GF-D8 (cell line): ENCODE measurements at regions not wholly inside any gene's neighbourhood (a gene's known extent, or its start where the extent isn't known, plus 50 kb on each side); places are given as distances from the start of the nearest gene placed in this dataset.
"Not testable (repeated sequence)": the region's sequence is repeated elsewhere in the genome, so short reads cannot be mapped to it uniquely, and the experiment has no call there.

ENCODE experiments used
- DNase-seq: peaks from one replicate; lab custom pipeline; 2025; lab: John Stamatoyannopoulos, UW

DNA sequence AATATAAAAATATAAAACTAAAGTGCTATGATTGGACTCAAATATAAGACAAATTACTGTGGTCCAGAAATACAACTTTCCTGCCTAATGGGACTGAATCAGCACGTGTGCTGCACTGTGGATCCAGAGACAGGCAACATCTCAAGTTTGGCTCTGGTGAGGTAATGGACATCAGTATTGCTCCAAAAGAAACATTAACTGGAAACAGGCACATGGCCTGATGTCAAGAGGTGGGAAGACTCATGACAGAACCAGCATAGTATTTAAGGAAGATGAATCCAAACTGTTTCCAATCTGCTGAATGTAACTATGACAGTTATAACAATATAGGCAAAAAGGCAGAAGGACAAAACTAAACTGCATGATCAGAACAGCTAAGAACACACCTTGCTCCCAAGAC lies 354.6 kb downstream of the FSIP2 start:
- no peak for DNase-seq

DNA sequence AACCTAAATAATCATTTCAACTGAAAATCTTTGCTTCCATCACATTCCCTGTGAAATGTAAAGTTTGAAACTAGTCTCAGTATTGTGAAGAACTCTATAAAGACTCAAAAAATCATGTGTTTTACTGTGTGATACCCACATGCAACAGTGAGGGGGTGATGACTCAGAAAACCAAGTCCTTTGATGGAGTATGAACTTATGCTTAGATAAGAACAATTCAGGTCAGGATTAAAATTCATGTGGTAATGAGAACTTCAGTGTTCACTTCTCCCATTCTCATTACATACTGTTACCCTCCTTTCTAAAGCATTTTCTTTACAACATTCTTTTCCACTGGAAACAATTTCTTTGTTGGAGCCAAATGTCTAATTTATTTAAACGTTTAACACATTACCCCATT lies 360.2 kb downstream of the FSIP2 start:
- DNase-seq: no peak

DNA sequence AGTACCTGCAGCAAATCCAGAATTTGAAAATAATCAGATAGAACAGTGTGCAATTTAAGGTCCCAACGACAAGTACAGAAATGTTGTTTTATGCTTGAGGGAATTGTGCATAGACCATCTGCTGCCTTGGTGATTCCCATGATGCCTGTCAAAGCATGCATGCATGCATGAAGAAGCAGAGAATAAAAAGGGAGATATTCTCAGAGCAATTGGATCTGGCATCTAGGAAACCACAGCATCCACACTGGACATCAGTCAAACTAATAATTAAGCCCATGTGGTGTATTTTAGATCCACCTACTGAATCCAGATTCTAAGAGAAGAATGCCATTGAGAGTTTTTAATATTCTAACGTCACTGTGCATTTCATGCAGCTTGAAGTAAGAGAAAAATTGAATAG lies 361.2 kb downstream of the FSIP2 start:
- DNase-seq: no peak

DNA sequence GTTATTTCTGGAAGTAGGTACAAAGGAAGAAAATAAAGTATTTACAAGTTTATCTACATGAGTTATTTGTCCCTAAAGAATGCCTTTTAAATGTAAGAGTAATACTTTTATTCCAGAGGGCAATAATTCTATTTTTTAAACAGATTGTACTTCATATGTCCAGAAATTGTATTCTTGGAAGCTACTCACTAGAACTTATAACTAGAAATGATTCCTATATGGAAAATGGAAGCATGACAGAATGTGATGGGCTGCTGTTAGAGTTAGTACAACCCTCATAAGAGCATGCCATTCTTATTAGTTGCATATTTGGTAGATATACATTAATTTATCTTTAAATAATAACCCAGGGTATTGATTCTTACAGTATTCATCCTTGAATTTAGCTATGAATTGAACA lies 362.0 kb downstream of the FSIP2 start:
- DNase-seq: no peak

DNA sequence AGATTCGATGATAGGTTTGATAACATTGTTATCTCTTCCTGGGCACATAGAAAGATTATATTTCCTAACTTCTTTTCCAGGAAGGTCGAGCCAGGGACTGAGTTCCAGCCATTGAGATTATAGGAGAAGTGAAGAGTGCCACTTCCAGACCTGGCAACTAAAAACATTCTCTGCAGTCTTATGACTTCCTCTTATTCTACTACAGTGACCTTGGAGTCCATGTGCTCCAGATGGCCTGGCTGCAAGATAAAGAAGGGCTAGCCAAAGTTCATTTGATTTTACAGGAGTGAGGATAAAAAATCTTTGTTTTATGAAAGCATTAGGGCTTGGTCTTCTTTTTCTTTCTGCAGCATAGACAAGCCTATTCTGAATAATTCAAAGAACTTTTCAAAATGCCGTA lies 363.0 kb downstream of the FSIP2 start:
- DNase-seq: peak; percentile 82

DNA sequence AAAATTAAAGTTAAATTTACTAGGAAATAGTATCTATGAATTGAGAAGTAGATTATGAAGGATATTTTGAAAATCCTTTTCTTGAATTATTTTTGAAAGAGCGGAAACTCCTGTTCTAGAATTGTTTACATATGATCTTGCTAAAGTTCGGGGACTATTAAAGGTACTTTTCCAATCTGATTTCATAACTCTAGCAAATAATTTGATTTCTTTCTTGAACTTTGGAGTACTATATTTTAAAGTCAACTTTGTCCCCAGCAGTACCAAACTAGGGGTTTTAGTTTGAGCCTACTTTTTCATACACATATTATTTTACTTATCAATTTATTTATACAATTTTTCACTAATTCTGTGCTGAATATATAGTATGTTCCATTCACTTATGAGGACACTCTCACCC lies 364.7 kb downstream of the FSIP2 start:
- no peak for DNase-seq

DNA sequence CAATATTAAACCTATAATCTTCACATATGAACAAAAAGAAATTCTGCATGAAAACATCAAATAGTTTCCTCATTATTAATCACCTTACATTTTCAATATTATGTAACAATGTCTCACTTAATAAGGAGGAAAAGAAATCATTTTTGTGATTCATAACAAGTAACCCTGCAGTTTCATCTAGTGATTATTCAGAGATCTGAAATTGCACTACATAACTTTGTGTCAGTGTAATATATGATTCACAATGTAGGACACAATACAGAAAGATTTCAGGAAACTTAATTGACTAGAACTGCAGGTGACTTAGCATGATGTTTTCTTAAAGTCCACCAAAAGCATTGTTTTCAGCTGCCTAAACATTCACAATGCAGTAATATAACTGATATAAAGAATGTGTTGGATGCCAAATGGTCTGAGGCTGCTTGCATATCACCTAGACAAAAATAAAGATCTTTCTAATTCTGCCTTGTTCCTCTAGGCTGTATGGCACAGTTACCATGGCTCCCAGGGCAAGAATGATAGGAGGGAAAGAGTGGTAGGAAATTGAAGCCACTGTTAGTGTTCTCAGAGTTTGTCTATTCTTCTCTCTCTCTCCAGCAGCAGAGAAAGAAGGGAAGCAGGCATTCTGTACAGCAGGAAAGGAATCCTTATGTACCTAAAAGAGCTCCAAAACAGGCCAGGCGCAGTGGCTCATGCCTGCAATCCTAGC lies 366.6 kb downstream of the FSIP2 start:
- no peak for DNase-seq

DNA sequence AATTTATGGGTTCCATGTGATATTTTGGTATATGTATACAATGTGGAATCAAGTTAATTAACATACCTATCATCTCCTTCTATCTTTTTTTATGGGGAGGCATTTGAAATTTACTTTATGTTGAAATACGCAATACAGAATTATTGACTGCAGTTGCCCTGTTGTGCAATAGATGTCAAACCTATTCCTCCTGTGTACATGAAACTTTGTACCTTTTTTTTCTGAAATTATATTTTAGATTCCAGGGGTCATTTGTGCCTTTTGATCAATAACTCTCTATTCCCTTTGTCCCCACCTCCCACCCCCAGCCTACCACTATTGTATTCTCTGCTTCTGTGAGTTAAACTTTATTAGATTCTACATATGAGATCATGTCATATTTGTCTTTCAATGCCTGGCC lies 369.9 kb downstream of the FSIP2 start:
- DNase-seq: no peak

DNA sequence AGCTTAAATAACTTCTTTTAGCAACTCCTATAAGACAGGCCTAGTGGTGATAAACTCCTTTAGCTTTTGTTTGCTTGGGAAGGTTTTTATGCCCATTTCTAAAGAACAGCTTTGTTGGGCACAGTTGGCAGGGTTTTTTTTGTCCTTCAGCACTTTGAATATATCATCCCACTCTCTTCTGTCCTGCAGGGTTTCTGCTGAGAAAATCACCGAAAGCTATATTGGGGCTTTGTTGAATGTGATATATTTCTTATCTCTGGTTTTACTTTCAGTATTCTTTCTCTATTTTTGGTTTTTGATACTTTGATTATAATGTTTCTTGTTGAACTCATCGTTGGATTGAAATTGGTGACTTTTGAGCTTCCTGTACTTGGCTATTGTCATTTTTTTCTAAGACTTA lies 372.8 kb upstream of the ZC3H15 start:
- no peak for DNase-seq

DNA sequence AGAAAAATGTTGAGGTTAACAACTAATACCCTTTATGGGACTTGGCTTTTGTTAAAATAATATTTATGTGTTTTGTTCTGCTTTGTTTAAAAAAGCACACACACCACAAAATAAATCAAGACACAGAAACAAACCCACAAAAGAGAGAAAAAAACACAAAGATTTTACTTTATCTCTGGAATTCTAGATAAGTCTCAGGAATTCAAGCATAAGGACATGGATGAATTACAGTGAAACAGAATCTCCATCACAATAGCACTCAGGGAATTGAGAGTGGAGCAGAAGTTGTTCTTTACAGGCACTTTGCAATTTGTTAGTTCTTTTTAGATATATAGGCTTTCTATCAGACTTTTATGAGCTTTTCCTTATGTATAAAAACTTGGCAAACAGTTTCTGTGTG lies 360.9 kb upstream of the ZC3H15 start:
- DNase-seq: no peak

DNA sequence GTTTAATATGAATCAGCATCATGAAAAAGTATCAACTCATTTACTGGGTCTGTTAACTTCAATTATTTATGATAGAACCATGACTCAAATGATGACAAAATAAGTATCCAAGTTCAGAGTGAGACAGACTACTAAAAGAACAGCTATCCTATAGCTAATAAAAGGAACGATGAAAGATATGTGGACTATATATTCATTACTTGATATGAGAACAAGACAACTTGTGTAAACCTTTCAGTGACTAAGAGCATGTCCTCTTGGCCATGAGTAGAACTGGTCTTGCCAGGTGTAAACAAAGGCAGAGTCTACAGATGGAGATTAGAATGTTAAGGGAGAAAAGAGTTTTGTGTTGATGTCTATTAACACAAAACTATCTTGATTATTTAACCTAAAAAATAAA lies 360.4 kb upstream of the ZC3H15 start:
- no peak for DNase-seq

DNA sequence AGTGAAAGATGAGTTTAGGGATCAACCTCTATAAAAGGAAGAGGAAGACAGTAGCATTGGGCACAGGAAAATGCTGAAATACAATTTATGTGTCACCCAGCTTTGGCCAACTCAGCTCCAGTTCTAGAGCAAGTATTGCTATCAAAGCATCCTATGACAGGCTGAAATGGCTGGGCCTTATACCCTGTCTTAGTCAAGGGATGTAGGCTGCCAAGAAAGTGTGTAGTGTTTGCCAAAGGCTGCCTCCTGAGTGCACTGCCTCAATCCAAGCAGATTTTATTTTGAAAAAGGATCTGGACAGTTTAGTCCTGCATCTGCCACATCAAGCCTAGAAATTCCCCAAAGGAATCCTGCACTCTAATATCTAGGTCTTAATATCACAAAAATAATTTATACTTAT lies 359.9 kb upstream of the ZC3H15 start:
- no peak for DNase-seq

DNA sequence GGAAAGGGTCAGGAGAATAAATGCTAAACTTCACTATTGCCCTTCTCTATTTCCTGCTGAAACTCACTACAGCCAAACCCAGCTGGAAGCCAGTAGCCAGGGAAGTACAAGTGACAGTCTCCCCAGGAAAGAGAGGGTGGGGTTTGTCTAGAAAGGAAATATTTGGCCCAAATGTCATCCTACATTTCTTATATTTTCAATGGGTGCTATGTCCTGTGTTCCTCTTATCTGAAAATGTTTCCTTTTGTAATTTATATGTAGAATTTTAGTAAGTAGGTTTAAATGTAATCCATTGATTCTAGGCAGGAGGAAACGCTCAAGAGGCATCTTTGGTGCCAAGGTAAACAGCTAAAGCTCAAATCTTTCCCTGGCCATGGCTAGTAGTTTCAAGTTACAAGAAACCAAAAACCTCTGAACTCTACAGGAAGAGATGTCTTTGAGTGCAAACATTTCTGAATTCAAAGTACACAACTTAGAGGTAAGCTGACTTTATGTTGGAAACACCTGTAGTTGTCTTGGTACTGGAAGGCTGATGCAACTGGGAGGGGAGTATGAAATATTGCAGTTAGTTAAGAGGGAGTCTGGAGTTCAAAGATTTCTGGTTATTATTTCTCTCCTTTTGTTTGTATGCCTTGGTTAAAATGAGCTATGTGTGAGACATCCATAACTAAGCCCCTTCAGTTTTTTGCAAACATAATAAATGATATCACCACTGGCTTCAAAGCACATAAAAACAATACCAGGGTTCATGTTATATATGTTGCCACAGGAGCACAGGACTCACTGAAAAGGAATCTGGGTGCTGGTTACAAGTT lies 356.1 kb upstream of the ZC3H15 start:
- DNase-seq: no peak

DNA sequence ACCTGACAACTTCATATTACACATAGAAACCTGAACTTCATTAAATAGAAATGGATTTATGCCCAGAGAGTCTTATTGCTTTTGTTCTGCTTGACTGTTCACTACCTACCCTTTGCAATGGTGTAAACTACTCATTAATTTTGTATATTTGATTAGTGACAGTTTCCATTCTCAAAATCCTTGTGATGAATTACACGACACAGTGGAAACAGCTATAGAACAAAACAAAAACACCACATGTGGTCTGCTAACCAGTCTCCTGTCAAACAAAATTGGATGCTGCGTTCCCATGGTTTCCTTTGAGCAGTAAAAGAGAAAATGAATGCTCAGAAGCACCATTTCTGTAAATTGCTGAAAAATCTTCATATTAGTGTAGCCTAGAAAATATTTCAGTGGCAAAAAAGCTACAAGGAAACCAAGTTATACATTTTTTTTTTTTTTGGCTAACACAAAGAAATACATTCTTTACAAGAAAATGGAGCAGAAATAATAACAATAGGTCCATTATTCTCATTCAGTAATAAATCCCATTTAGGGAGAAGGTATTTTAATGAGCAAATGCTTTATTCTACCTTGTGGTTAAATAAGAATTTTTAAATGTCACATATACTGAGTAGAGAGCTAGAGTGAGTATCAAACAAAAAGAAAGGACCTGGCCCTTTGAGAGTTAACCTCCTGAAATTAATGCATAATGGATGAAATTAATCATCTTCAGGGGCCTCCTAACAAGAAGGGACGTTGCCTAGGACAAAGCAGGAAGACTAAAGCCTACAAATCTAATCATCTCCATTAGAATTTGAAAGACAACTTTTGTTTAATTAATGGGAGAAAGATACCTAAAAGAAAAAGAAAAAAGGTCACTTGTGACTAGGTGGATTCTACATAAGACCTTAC lies 355.1 kb upstream of the ZC3H15 start:
- no peak for DNase-seq

DNA sequence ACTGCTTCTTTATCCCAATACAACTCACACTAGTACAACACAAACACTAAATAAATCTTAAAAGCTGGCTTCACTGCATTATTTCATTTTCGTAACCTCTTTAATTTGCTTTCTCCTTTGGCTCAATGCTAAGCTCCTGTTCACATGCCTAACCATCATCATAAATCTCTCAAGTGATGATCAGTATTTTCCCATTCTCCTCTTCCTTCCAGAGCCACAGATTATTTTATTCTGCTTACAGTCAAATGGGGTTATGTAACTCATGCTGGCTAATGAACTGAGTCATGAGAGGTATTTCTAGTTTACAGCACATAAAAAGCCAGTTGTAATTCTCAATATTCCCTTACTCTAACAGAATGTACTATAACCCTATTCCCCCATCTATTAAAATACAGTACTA lies 350.4 kb upstream of the ZC3H15 start:
- DNase-seq: no peak

DNA sequence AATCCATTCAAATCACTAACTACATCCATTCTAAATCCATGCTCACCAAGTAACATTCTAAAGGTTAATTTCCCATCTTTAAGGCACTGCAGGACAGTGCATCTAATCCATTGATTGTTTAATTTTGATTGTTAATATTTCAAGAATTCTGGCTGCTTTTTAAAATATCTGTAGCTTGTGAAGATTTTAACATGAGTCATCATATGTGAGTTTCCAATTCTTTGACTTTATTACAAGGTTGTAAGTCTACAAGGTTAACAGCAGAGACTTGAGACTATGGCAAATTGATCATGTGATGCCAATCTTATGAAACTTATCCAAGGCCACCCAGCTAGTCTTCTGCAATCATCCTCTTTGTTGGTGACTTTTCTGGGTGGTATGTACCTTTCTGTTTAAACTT lies 349.2 kb upstream of the ZC3H15 start:
- DNase-seq: no peak

DNA sequence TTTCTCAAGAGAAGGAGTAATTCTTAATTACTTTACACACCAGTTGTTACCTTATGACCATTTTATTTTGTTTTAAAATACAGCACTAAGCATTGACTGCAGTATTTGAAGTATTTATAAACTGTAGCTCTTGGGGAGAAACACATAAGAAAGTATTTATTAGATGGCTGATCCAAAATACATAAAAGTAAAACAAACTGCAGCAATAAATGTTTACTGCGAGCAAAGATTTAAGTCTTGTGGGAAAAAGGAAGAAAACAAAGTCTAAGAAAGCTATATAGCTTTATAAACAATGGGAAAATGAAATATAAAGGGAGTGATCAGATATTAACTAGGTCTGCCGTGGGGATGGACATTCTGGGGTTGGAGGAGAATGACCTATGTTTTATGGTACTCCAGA lies 347.2 kb upstream of the ZC3H15 start:
- no peak for DNase-seq

DNA sequence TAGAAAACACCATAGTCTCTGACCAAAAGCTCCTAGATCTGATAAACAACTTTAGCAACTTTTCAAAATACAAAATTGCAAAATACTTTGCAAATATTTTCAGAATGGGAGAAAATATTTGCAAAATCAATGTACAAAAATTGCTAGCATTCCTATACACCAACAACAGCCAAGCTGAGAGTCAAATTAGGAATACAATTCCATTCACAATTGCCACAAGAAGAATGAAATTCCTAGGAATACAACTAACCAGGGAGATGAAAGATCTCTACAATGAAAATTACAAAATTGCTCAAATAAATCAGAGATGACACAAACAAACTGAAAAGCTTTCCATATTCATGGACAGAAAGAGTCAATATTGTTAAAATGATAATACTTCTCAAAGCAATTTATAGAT lies 327.0 kb upstream of the ZC3H15 start:
- DNase-seq: no peak

DNA sequence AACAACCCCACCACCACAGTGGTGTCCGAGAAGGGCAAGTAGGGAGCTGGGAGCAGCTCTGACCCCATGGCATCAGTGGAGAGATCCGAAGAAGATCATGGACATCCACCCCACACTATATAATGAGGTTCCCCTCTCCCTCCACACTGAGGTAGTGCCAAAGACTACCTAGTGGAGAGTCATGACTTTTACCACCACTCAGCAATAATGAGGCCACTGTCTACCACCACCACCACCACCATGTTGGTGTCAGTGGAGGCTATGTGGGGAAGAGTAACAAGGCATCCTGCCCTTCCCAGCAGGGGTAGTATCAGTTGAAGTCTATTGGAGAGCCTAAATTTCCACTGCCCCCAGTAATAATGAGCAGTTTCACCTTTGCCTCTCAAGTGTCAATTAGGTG lies 321.7 kb upstream of the ZC3H15 start:
- DNase-seq: no peak

DNA sequence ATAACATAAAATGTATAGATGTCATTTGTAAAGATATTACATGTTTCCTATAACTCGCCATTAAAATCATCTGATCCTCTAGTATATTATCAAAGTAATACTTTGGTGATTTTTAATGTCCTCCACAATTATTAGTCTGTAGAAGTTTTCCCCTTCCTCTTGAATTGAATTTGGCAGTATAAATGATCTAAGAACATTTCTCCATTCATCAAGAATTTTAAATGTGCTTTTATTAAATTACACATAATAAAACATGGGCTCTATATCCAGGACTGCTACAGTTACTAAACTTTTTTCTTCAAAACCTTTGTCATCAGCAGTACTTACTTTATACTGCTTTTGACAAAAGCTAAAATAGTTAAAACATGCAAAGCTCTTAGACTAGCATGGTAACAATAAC lies 315.4 kb upstream of the ZC3H15 start:
- no peak for DNase-seq

DNA sequence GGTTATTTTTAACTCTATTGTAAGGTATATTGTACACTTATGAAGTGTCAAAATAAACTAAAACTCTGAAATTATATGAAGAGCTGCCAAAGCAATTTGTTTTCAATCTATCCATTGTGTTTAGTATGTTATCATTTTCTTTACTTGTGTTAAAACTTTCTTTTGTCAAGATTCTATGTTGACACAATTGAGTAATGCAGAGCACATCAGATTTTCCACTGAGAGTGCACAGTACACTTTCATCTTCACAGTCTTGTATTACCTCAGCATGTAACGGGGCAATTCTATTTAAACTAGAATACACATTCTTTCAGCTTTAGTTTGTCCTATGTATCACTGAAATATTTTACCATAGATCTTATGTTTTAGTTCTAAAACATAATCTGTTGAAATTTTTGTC lies 304.4 kb upstream of the ZC3H15 start:
- DNase-seq: no peak

DNA sequence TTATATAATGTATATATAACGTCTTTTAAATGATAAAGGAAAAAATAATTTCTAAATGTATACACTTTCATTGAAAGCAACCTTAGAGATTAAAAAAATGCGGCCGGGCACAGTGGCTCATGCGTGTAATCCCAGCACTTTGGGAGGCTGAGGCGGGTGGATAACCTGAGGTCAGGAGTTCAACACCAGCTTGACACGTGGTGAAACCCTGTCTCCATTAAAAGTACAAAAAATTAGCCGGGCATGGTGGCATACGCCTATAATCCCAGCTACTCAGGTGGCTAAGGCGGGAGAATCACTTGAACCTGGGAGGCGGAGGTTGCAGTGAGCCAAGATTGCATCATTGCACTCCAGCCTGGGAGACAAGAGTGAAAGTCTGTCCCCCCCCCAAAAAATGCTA lies 303.7 kb upstream of the ZC3H15 start:
- DNase-seq: not testable (repeated sequence)

DNA sequence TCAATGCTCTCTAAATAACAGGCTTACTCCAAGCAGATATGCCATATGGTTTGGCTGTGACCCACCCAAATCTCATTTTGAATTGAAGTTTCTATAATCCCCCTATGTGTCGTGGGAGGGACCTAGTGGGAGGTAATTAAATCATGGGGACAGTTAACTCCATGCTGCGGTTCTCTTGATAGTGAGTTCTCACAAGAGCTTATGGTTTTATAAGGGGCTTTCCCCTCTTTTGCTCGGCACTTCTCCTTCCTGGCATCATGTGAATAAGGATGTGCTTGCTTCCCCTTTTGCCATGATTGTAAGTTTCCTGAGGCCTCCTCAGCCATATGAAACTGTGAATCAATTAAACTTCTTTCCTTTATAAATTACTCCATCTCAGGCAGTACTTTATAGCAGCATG lies 302.7 kb upstream of the ZC3H15 start:
- DNase-seq: no peak
